Activated CD8-positive, alpha-beta T cell treated with anti-CD3 and anti-CD28 coated beads for 36 hours (primary cell): ENCODE measurements at regions not wholly inside any gene's neighbourhood (a gene's known extent, or its start where the extent isn't known, plus 50 kb on each side); places are given as distances from the start of the nearest gene placed in this dataset.

Experiments
- ATAC-seq: fragments of 200-7000 bp; cut with Tn5 transposase; one replicate; pipeline ENCODE4 v1.10.0; 2021; ENCODE audit warnings: mild to moderate bottlenecking, moderate library complexity
- CTCF ChIA-PET: fragments of 350-600 bp; sonication (Branson Sonifier 250); formaldehyde crosslinking; loops from one replicate; lab custom pipeline; 2021; ENCODE audit warnings: antibody characterized with exemption; lab: Charles Lee
- POLR2A ChIA-PET: fragments of 350-600 bp; sonication (Branson Sonifier 250); formaldehyde crosslinking; loops from one replicate; lab custom pipeline; 2021; ENCODE audit warnings: antibody characterized with exemption; lab: Charles Lee
- DNase-seq: peaks from one replicate; pipeline ENCODE4 v3.0.0-alpha.2; 2020
- H3K27ac Mint-ChIP-seq: one replicate; pipeline ENCODE4 v1.8.0; 2021; ENCODE audit warnings: mild to moderate bottlenecking, mixed read lengths
- H3K27me3 Mint-ChIP-seq: one replicate; pipeline ENCODE4 v1.8.0; 2021; ENCODE audit warnings: mixed read lengths
- H3K36me3 Mint-ChIP-seq: one replicate; pipeline ENCODE4 v1.8.0; 2021; ENCODE audit warnings: low read depth, mixed read lengths
- H3K4me1 Mint-ChIP-seq: one replicate; pipeline ENCODE4 v1.8.0; 2021; ENCODE audit warnings: low read depth, mixed read lengths
- H3K4me3 Mint-ChIP-seq: one replicate; pipeline ENCODE4 v1.8.0; 2021; ENCODE audit warnings: mild to moderate bottlenecking, moderate library complexity, mixed read lengths
- H3K9me3 Mint-ChIP-seq: one replicate; pipeline ENCODE4 v1.8.0; 2021; ENCODE audit warnings: mixed read lengths
- CTCF ChIP-seq: fragments of 200-600 bp; IDR thresholded peaks from one replicate; pipeline ENCODE4 v1.8.0; 2022; ENCODE audit warnings: antibody characterized with exemption, mild to moderate bottlenecking
- intact Hi-C: fragments of 100-400 bp; cut with micrococcal nuclease; formaldehyde crosslinking; loops from one replicate; pipeline ENCODE4 v1.10.0; 2022

GRCh38 chr11:70512716-70513115 lies 114.4 kb downstream of the CTTN start:
- ChIA-PET CTCF (no interaction called here), POLR2A (no interaction called here)
- Mint-ChIP-seq H3K9me3 (peaks cover 27% of the 10 kb centered on the region), H3K4me3 (no peak overlapping the region), H3K27ac (no peak overlapping the region), H3K36me3 (peaks cover 11% of the 10 kb centered on the region), H3K27me3 (peaks cover 4% of the 10 kb centered on the region), H3K4me1 (no peaks in the 10 kb centered on the region)
- intact Hi-C loops: no loop called here
- no peak for ATAC-seq
- no peak for DNase-seq
- TF ChIP-seq CTCF: no peak

GRCh38 chr11:70517203-70517602 lies 118.9 kb downstream of the CTTN start:
- Mint-ChIP-seq H3K27me3 (peaks cover 18% of the 10 kb centered on the region), H3K27ac (no peak overlapping the region), H3K9me3 (peaks cover 13% of the 10 kb centered on the region), H3K36me3 (peaks cover 6% of the 10 kb centered on the region), H3K4me1 (no peaks in the 10 kb centered on the region), H3K4me3 (no peak overlapping the region)
- ATAC-seq (no peak), DNase-seq (no peak)
- TF ChIP-seq CTCF: no peak
- ChIA-PET CTCF (no interaction called here), POLR2A (no interaction called here)
- intact Hi-C loops: no loop called here

GRCh38 chr11:70517988-70518907 lies 119.9 kb downstream of the CTTN start:
- Mint-ChIP-seq H3K4me1 (no peaks in the 10 kb centered on the region), H3K9me3 (peaks cover 2% of the 10 kb centered on the region), H3K27me3 (peaks cover 24% of the 10 kb centered on the region), H3K4me3 (no peak overlapping the region), H3K27ac (no peak overlapping the region), H3K36me3 (no peaks in the 10 kb centered on the region)
- POLR2A ChIA-PET: no interaction called here
- DNase-seq (no peak), ATAC-seq (no peak)
- CTCF ChIA-PET: no interaction called here
- intact Hi-C loops: no loop called here
- no peak for TF ChIP-seq CTCF

- no peaks in the 10 kb centered on the region for H3K36me3 Mint-ChIP-seq
- no peak overlapping the region for H3K27ac Mint-ChIP-seq
- CTCF ChIA-PET: no interaction called here
- DNase-seq (no peak), ATAC-seq (no peak)
- H3K9me3 Mint-ChIP-seq: no peaks in the 10 kb centered on the region
- POLR2A ChIA-PET: no interaction called here
- intact Hi-C loops: no loop called here
- no peak overlapping the region for H3K4me3 Mint-ChIP-seq
- H3K27me3 Mint-ChIP-seq: peaks cover 24% of the 10 kb centered on the region
- no peak for TF ChIP-seq CTCF
- H3K4me1 Mint-ChIP-seq: no peaks in the 10 kb centered on the region
Measured at GRCh38 chr11:70519117-70519516, 120.8 kb downstream of the CTTN start.

GRCh38 chr11:70521475-70522308 lies 123.4 kb downstream of the CTTN start:
- ATAC-seq: no peak
- Mint-ChIP-seq H3K27ac (no peak overlapping the region), H3K36me3 (no peaks in the 10 kb centered on the region), H3K27me3 (peaks cover 21% of the 10 kb centered on the region), H3K4me3 (no peak overlapping the region), H3K4me1 (no peaks in the 10 kb centered on the region), H3K9me3 (no peaks in the 10 kb centered on the region)
- ChIA-PET CTCF (no interaction called here), POLR2A (no interaction called here)
- no peak for TF ChIP-seq CTCF
- no peak for DNase-seq
- intact Hi-C loops: no loop called here
